GM12875 (cell line): ENCODE measurements at regions not wholly inside any gene's neighbourhood (a gene's known extent, or its start where the extent isn't known, plus 50 kb on each side); places are given as distances from the start of the nearest gene placed in this dataset.

Experiments used
- H3K4me3 ChIP-seq: one replicate; pipeline ENCODE4 v1.5.1; 2011; ENCODE audit warnings: low read depth, low read length, control low read depth
- CTCF ChIP-seq: IDR thresholded peaks from 2 replicates; pipeline ENCODE4 v1.5.1; 2011; ENCODE audit warnings: low read depth, mild to moderate bottlenecking, control low read depth, inconsistent platforms, low read length, moderate library complexity, borderline replicate concordance; ENCODE audit not compliant: insufficient read depth

- no peak for TF ChIP-seq CTCF
- H3K4me3 ChIP-seq: no peak overlapping the region
Measured at GRCh38 chr14:100638211-100638855, 51.1 kb upstream of the BEGAIN start.

DNA sequence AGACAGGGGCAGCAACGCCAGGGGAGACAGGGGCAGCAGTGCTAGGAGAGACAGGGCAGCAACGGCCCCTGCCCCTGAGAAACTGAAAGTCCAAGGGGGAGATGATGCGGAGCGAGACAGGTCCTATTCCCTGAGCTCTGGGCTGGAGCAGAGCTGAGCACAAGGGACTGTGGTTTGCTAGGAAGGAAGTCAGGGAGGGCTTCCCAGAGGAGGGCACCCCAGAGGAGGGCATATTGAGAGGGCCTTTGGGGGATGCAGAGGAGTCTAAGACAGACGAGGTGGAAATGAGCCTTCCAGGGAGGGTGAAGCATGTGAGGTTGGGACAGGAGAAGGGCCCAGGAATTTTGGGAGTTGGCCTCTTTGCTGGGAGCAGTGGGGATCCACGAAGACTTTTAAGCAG is 52.1 kb upstream of the BEGAIN start:
- no peak for TF ChIP-seq CTCF
- no peak overlapping the region for H3K4me3 ChIP-seq

DNA sequence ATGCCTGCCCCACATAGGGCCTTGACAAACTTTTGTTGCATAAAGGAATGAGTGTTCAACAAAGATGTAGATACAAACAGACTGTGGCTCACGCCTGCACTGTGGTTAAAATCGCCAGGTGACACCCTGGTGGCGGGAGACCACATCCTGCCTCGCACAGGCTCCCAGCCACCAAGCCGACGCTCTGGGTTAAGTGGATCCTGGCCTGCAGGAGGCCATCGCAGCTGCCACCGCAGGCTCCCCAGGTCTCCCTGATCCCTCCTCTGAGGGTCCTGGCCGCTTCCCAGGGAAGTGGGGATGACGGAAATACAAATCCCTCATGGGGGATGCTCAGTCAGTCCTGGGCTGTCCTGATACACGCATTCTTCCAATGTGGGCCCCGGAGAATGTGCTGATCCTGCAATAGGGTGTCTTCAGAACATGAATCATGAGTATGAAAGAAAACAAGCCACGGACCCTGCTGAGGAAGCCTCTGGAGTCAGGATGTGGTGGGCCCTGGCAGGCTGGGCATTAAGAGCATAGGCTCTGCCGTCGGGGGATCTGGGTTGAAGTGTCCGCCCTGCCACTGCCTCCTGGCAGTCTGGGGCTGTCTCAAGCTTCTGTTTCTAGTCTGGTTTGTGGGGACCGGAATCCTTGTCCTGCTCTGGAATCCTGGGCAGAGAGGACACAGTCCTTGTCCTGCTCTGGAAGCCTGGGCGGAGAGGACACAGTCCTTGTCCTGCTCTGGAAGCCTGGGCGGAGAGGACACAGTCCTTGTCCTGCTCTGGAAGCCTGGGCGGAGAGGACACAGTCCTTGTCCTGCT is 53.5 kb upstream of the BEGAIN start:
- no peak overlapping the region for H3K4me3 ChIP-seq
- peak; percentile 11; the same call in 1 of the 2 replicates for TF ChIP-seq CTCF

GRCh38 chr14:100641274-100641860 is 54.1 kb upstream of the BEGAIN start:
- H3K4me3 ChIP-seq: no peak overlapping the region
- TF ChIP-seq CTCF: no peak

GRCh38 chr14:100643426-100643825 is 56.2 kb upstream of the BEGAIN start:
- no peak overlapping the region for H3K4me3 ChIP-seq
- no peak for TF ChIP-seq CTCF

DNA sequence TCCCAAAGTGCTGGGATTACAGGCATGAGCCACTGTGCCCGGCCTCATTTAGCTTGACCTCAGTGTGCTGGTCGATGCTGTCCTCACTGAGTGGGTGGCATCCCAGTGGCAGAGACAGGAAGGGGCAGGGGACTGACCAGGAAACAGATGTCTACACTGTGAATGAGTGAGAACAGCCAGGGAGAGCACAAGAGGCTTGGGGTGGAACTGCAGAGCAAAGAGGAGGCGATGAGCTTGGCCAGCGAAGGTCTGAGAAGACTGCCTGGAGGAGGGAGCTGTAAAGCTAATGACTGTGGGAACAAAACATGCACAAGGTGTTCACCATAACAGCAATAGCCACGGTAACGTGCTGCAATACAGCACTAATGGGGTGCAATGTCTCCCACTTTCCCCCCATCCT is 57.2 kb upstream of the BEGAIN start:
- TF ChIP-seq CTCF: no peak

GRCh38 chr14:100644784-100645183 is 57.6 kb upstream of the BEGAIN start:
- no peak for TF ChIP-seq CTCF
- no peak overlapping the region for H3K4me3 ChIP-seq

More for the DNA sequence above, 57.2 kb upstream of the BEGAIN start:
- H3K4me3 ChIP-seq: no peak overlapping the region
